CD14-positive monocyte (primary cell): ENCODE measurements at regions not wholly inside any gene's neighbourhood (a gene's known extent, or its start where the extent isn't known, plus 50 kb on each side); places are given as distances from the start of the nearest gene placed in this dataset.

Experiments
- DNase-seq, 3 donors: peaks; one replicate each; pipeline ENCODE4 v3.0.0-alpha.2; 2011 to 2022
- H2AFZ ChIP-seq: 2 replicates; pipeline ENCODE4 v1.6.0; 2012; ENCODE audit warnings: mild to moderate bottlenecking, low read depth, low read length, inconsistent platforms; ENCODE audit not compliant: insufficient read depth, poor library complexity, severe bottlenecking
- H3K27ac ChIP-seq, 2 donors: 1 replicate in 1 of 2; 2 replicates in 1 of 2; pipeline ENCODE4 v1.5.1; 2012 to 2013; ENCODE audit warnings: low read length in 2 of 2, control low read depth in 1 of 2, inconsistent platforms in 1 of 2, low read depth in 1 of 2, mild to moderate bottlenecking in 1 of 2
- H3K27me3 ChIP-seq, 2 donors: one replicate each; pipeline versions ENCODE4 v1.6.0 to v1.6.1; 2011 to 2013; ENCODE audit warnings: low read length in 2 of 2; ENCODE audit not compliant: control insufficient read depth in 2 of 2, insufficient read depth in 2 of 2
- H3K36me3 ChIP-seq, 2 donors: replicated peaks in 1 of 2; 1 replicate in 1 of 2; 2 replicates in 1 of 2; pipeline versions ENCODE4 v1.5.1 to v1.6.1; 2012 to 2013; ENCODE audit warnings: low read length in 2 of 2, control low read depth in 1 of 2, inconsistent platforms in 1 of 2, mild to moderate bottlenecking in 1 of 2; ENCODE audit not compliant: insufficient read depth in 2 of 2, control insufficient read depth in 1 of 2
- H3K4me1 ChIP-seq, 2 donors: 1 replicate in 1 of 2; 2 replicates in 1 of 2; pipeline versions ENCODE4 v1.5.1 to v1.6.1; 2012 to 2013; ENCODE audit warnings: low read length in 2 of 2, control low read depth in 1 of 2, inconsistent platforms in 1 of 2, mild to moderate bottlenecking in 1 of 2, moderate library complexity in 1 of 2; ENCODE audit not compliant: insufficient read depth in 2 of 2, control insufficient read depth in 1 of 2
- H3K4me2 ChIP-seq: replicated peaks from 2 replicates; pipeline ENCODE3; 2012; ENCODE audit warnings: low read length, moderate library complexity, mild to moderate bottlenecking; ENCODE audit not compliant: poor library complexity, severe bottlenecking; ENCODE audit errors: extremely low read depth
- H3K4me3 ChIP-seq, 3 experiments: fragments of 200-600 bp in 1 of 3; sonication (generic) in 1 of 3; replicated peaks in 1 of 3; 1 replicate in 2 of 3; 2 replicates in 1 of 3; pipeline ENCODE4 v1.5.1; 2011 to 2013; ENCODE audit warnings: low read length in 3 of 3, mild to moderate bottlenecking in 3 of 3, control low read depth in 2 of 3, low read depth in 2 of 3, inconsistent platforms in 1 of 3, moderate library complexity in 1 of 3
- H3K79me2 ChIP-seq: 2 replicates; pipeline ENCODE4 v1.6.0; 2012; ENCODE audit warnings: mild to moderate bottlenecking, control low read depth, inconsistent platforms, low read length, moderate library complexity; ENCODE audit not compliant: insufficient read depth
- H3K9ac ChIP-seq: 2 replicates; pipeline ENCODE4 v1.6.0; 2017; ENCODE audit warnings: low read length, mild to moderate bottlenecking; ENCODE audit not compliant: insufficient read depth, poor library complexity, severe bottlenecking
- H3K9me3 ChIP-seq, 2 donors: replicated peaks in 1 of 2; 1 replicate in 1 of 2; 2 replicates in 1 of 2; pipeline versions ENCODE4 v1.5.1 to v1.6.1; 2012 to 2013; ENCODE audit warnings: low read length in 2 of 2, control low read depth in 1 of 2; ENCODE audit not compliant: control insufficient read depth in 1 of 2, insufficient read depth in 1 of 2
- H4K20me1 ChIP-seq: 2 replicates; pipeline ENCODE4 v1.6.0; 2012; ENCODE audit warnings: mild to moderate bottlenecking, low read length, control low read depth, moderate library complexity; ENCODE audit not compliant: insufficient read depth
- H3K27ac Mint-ChIP-seq, 7 donors: one replicate each; pipeline ENCODE4 v1.8.0; 2020; ENCODE audit warnings: mild to moderate bottlenecking in 7 of 7, mixed read lengths in 7 of 7, moderate library complexity in 6 of 7, inconsistent platforms in 2 of 7
- H3K27me3 Mint-ChIP-seq, 3 donors: one replicate each; pipeline ENCODE4 v1.8.0; 2021 to 2022; ENCODE audit warnings: low read depth in 3 of 3, mild to moderate bottlenecking in 3 of 3, mixed read lengths in 3 of 3, moderate library complexity in 3 of 3, inconsistent platforms in 1 of 3
- H3K36me3 Mint-ChIP-seq, 2 donors: one replicate each; pipeline ENCODE4 v1.8.0; 2020; ENCODE audit warnings: mixed read lengths in 2 of 2, inconsistent platforms in 1 of 2, mild to moderate bottlenecking in 1 of 2
- H3K4me1 Mint-ChIP-seq: one replicate; pipeline ENCODE4 v1.8.0; 2020; ENCODE audit warnings: mild to moderate bottlenecking, mixed read lengths
- H3K4me3 Mint-ChIP-seq, 2 donors: one replicate each; pipeline ENCODE4 v1.8.0; 2020; ENCODE audit warnings: mild to moderate bottlenecking in 2 of 2, mixed read lengths in 2 of 2, moderate library complexity in 1 of 2
- H3K9me3 Mint-ChIP-seq, 7 donors: one replicate each; pipeline ENCODE4 v1.8.0; 2020 to 2022; ENCODE audit warnings: mixed read lengths in 7 of 7, mild to moderate bottlenecking in 6 of 7, moderate library complexity in 6 of 7, inconsistent platforms in 2 of 7
- CTCF ChIP-seq: fragments of 200-600 bp; IDR thresholded peaks from one replicate; pipeline ENCODE4 v1.8.0; 2022; ENCODE audit warnings: antibody characterized with exemption, mild to moderate bottlenecking
- WGBS: methylation state at CpG from one replicate; pipeline ENCODE4 v1.1.5; 2013; ENCODE audit warnings: missing lambda C conversion rate; ENCODE audit not compliant: insufficient coverage; 5-methylcytosine and 5-hydroxymethylcytosine counted together
- intact Hi-C, 2 donors: fragments of 100-400 bp; cut with micrococcal nuclease; formaldehyde crosslinking; loops; one replicate each; pipeline versions ENCODE4 v1.15.0 to v1.15.1; 2023

GRCh38 chr12:124115496-124115895, 142.5 kb downstream of the ZNF664 start:
- no peak overlapping the region for H3K27ac ChIP-seq
- H3K9ac ChIP-seq: no peak overlapping the region
- no peak for TF ChIP-seq CTCF
- H3K79me2 ChIP-seq: no peaks in the 10 kb centered on the region
- no peak overlapping the region for H3K4me3 ChIP-seq
- no peaks in the 10 kb centered on the region for H3K36me3 ChIP-seq
- intact Hi-C loops: no loop called here
- WGBS: 87% methylated on average over 4 of the region's 11 CpGs
- no peak overlapping the region for H3K4me2 ChIP-seq
- no peaks in the 10 kb centered on the region for H4K20me1 ChIP-seq
- no peak for DNase-seq
- H3K9me3 ChIP-seq: peaks cover 0 to 6% of the 10 kb centered on the region in 2 donors
- no peaks in the 10 kb centered on the region for H3K36me3 Mint-ChIP-seq
- H3K4me3 Mint-ChIP-seq: no peak overlapping the region
- H3K9me3 Mint-ChIP-seq: peaks cover 0 to 10% (median 4%) of the 10 kb centered on the region in 7 donors
- no peaks in the 10 kb centered on the region for H3K27me3 ChIP-seq
- H3K4me1 ChIP-seq: no peaks in the 10 kb centered on the region
- peaks cover 4 to 17% (median 5%) of the 10 kb centered on the region in 3 donors for H3K27me3 Mint-ChIP-seq
- no peak overlapping the region for H3K27ac Mint-ChIP-seq
- no peaks in the 10 kb centered on the region for H3K4me1 Mint-ChIP-seq
- no peak overlapping the region for H2AFZ ChIP-seq

- H3K27ac Mint-ChIP-seq: no peak overlapping the region
- H3K27me3 ChIP-seq: no peaks in the 10 kb centered on the region
- WGBS: 90% methylated on average over 12 of the region's 16 CpGs
- H3K4me1 Mint-ChIP-seq: no peaks in the 10 kb centered on the region
- no peak overlapping the region for H3K4me3 ChIP-seq
- intact Hi-C loops: no loop called here
- no peak overlapping the region for H3K4me2 ChIP-seq
- no peaks in the 10 kb centered on the region for H3K36me3 Mint-ChIP-seq
- H3K9me3 ChIP-seq: peaks cover 0 to 6% of the 10 kb centered on the region in 2 donors
- H2AFZ ChIP-seq: no peak overlapping the region
- H3K79me2 ChIP-seq: no peaks in the 10 kb centered on the region
- peaks cover 0 to 10% (median 4%) of the 10 kb centered on the region in 7 donors for H3K9me3 Mint-ChIP-seq
- no peak for DNase-seq
- no peak for TF ChIP-seq CTCF
- no peak overlapping the region for H3K27ac ChIP-seq
- no peaks in the 10 kb centered on the region for H3K4me1 ChIP-seq
- no peaks in the 10 kb centered on the region for H3K36me3 ChIP-seq
- peaks cover 4 to 17% (median 5%) of the 10 kb centered on the region in 3 donors for H3K27me3 Mint-ChIP-seq
- no peaks in the 10 kb centered on the region for H4K20me1 ChIP-seq
- no peak overlapping the region for H3K4me3 Mint-ChIP-seq
- no peak overlapping the region for H3K9ac ChIP-seq
Measured at GRCh38 chr12:124115976-124116690, 143.1 kb downstream of the ZNF664 start.
